Fibroblast of lung (primary cell): ENCODE measurements at regions not wholly inside any gene's neighbourhood (a gene's known extent, or its start where the extent isn't known, plus 50 kb on each side); places are given as distances from the start of the nearest gene placed in this dataset.

Source experiments
- DNase-seq, 2 donors: peaks; one replicate each; pipeline versions ENCODE4 v3.0.0 to v3.0.0-alpha.2; 2010; ENCODE audit warnings: low read depth in 2 of 2
- H2AFZ ChIP-seq: 2 replicates; pipeline ENCODE4 v1.5.1; 2012; ENCODE audit warnings: low read length, control low read depth, inconsistent platforms
- H3K27ac ChIP-seq: 2 replicates; pipeline ENCODE4 v1.5.1; 2011; ENCODE audit warnings: low read length, control low read depth; ENCODE audit not compliant: insufficient read depth
- H3K27me3 ChIP-seq: 2 replicates; pipeline ENCODE4 v1.5.1; 2011; ENCODE audit warnings: mild to moderate bottlenecking, low read length; ENCODE audit not compliant: control insufficient read depth, insufficient read depth
- H3K36me3 ChIP-seq: 2 replicates; pipeline ENCODE4 v1.5.1; 2011; ENCODE audit warnings: low read length; ENCODE audit not compliant: control insufficient read depth, insufficient read depth
- H3K4me1 ChIP-seq: 2 replicates; pipeline ENCODE4 v1.5.1; 2011; ENCODE audit warnings: low read length; ENCODE audit not compliant: control insufficient read depth, insufficient read depth; ENCODE audit errors: extremely low read depth
- H3K4me2 ChIP-seq: 2 replicates; pipeline ENCODE4 v1.5.1; 2011; ENCODE audit warnings: low read length, control low read depth; ENCODE audit not compliant: insufficient read depth; ENCODE audit errors: extremely low read depth
- H3K4me3 ChIP-seq, 4 experiments: fragments of 200-600 bp in 1 of 4; sonication (generic) in 1 of 4; replicated peaks in 1 of 4; 2 replicates each; pipeline ENCODE4 v1.5.1; 2011 to 2016; ENCODE audit warnings: low read length in 4 of 4, low read depth in 3 of 4, mild to moderate bottlenecking in 3 of 4, control low read depth in 2 of 4, inconsistent platforms in 1 of 4, mixed read lengths in 1 of 4; ENCODE audit not compliant: insufficient read depth in 1 of 4; ENCODE audit errors: control extremely low read depth in 1 of 4
- H3K79me2 ChIP-seq: 2 replicates; pipeline ENCODE4 v1.5.1; 2012; ENCODE audit warnings: mild to moderate bottlenecking, low read length, inconsistent platforms; ENCODE audit not compliant: control insufficient read depth, insufficient read depth
- H3K9ac ChIP-seq: 2 replicates; pipeline ENCODE4 v1.5.1; 2011; ENCODE audit warnings: mild to moderate bottlenecking, low read length, control low read depth; ENCODE audit not compliant: insufficient read depth
- H3K9me3 ChIP-seq: 2 replicates; pipeline ENCODE4 v1.5.1; 2012; ENCODE audit warnings: low read depth, low read length; ENCODE audit not compliant: control insufficient read depth, insufficient read depth
- H4K20me1 ChIP-seq: 2 replicates; pipeline ENCODE4 v1.5.1; 2011; ENCODE audit warnings: low read length; ENCODE audit not compliant: control insufficient read depth, insufficient read depth; ENCODE audit errors: extremely low read depth
- CTCF ChIP-seq, 2 donors: IDR thresholded peaks in 1 of 2; conservative IDR thresholded peaks in 1 of 2; 1 replicate in 1 of 2; 2 replicates in 1 of 2; pipeline ENCODE4 v1.5.1; 2011 to 2012; ENCODE audit warnings: low read length in 2 of 2, control low read depth in 1 of 2, inconsistent platforms in 1 of 2, low read depth in 1 of 2, mild to moderate bottlenecking in 1 of 2
- EZH2 ChIP-seq: IDR thresholded peaks from 2 replicates; pipeline ENCODE4 v1.5.1; 2012; ENCODE audit warnings: low read length, control low read depth, mild to moderate bottlenecking; ENCODE audit errors: missing control alignments

- no peaks in the 10 kb centered on the region for H3K27me3 ChIP-seq
- H3K36me3 ChIP-seq, result no peaks in the 10 kb centered on the region
- no peak for DNase-seq
- no peaks in the 10 kb centered on the region for H3K9me3 ChIP-seq
- no peaks in the 10 kb centered on the region for H4K20me1 ChIP-seq
- no peak overlapping the region for H3K4me3 ChIP-seq
- TF ChIP-seq CTCF (conservative IDR thresholded peaks at IDR 0.05 in 1 of 2, IDR thresholded peaks at IDR 0.05 in 1 of 2; ENCODE audit: low read depth in 1 of 2, low read length in 2 of 2) (no peak), EZH2 (no peak)
- H3K4me1 ChIP-seq, result no peaks in the 10 kb centered on the region
- no peak overlapping the region for H3K4me2 ChIP-seq
- no peak overlapping the region for H3K27ac ChIP-seq
- H2AFZ ChIP-seq, result no peak overlapping the region
- H3K79me2 ChIP-seq, result no peaks in the 10 kb centered on the region
- H3K9ac ChIP-seq, result no peak overlapping the region
These were observed 57.9 kb upstream of the AJAP1 start for GRCh38 chr1:4596486-4596885.

GRCh38 chr1:4597020-4597419 lies 57.4 kb upstream of the AJAP1 start:
- H3K9me3 ChIP-seq, result no peaks in the 10 kb centered on the region
- H3K9ac ChIP-seq, result no peak overlapping the region
- no peaks in the 10 kb centered on the region for H3K4me1 ChIP-seq
- H4K20me1 ChIP-seq, result no peaks in the 10 kb centered on the region
- H2AFZ ChIP-seq, result no peak overlapping the region
- H3K79me2 ChIP-seq, result no peaks in the 10 kb centered on the region
- H3K27me3 ChIP-seq, result no peaks in the 10 kb centered on the region
- no peak overlapping the region for H3K4me2 ChIP-seq
- no peaks in the 10 kb centered on the region for H3K36me3 ChIP-seq
- no peak overlapping the region for H3K27ac ChIP-seq
- TF ChIP-seq CTCF (conservative IDR thresholded peaks at IDR 0.05 in 1 of 2, IDR thresholded peaks at IDR 0.05 in 1 of 2; ENCODE audit: low read depth in 1 of 2, low read length in 2 of 2) (no peak), EZH2 (no peak)
- H3K4me3 ChIP-seq, result no peak overlapping the region
- DNase-seq, result no peak

GRCh38 chr1:4598561-4598960 lies 55.8 kb upstream of the AJAP1 start:
- H3K9ac ChIP-seq, result no peak overlapping the region
- DNase-seq, result no peak
- H3K27me3 ChIP-seq, result no peaks in the 10 kb centered on the region
- no peak overlapping the region for H3K27ac ChIP-seq
- no peaks in the 10 kb centered on the region for H4K20me1 ChIP-seq
- H3K4me2 ChIP-seq, result no peak overlapping the region
- no peaks in the 10 kb centered on the region for H3K9me3 ChIP-seq
- H3K4me1 ChIP-seq, result no peaks in the 10 kb centered on the region
- H3K36me3 ChIP-seq, result no peaks in the 10 kb centered on the region
- no peak overlapping the region for H2AFZ ChIP-seq
- TF ChIP-seq EZH2 (no peak), CTCF (conservative IDR thresholded peaks at IDR 0.05 in 1 of 2, IDR thresholded peaks at IDR 0.05 in 1 of 2; ENCODE audit: low read depth in 1 of 2, low read length in 2 of 2) (no peak)
- H3K4me3 ChIP-seq, result no peak overlapping the region
- H3K79me2 ChIP-seq, result no peaks in the 10 kb centered on the region
